ENCODE measurements at regions not wholly inside any gene's neighbourhood (a gene's known extent, or its start where the extent isn't known, plus 50 kb on each side); places are given as distances from the start of the nearest gene placed in this dataset.

- TF ChIP-seq POLR2A (IDR thresholded peaks at IDR 0.05) = no peak
- TF ChIP-seq, protein P1, sequence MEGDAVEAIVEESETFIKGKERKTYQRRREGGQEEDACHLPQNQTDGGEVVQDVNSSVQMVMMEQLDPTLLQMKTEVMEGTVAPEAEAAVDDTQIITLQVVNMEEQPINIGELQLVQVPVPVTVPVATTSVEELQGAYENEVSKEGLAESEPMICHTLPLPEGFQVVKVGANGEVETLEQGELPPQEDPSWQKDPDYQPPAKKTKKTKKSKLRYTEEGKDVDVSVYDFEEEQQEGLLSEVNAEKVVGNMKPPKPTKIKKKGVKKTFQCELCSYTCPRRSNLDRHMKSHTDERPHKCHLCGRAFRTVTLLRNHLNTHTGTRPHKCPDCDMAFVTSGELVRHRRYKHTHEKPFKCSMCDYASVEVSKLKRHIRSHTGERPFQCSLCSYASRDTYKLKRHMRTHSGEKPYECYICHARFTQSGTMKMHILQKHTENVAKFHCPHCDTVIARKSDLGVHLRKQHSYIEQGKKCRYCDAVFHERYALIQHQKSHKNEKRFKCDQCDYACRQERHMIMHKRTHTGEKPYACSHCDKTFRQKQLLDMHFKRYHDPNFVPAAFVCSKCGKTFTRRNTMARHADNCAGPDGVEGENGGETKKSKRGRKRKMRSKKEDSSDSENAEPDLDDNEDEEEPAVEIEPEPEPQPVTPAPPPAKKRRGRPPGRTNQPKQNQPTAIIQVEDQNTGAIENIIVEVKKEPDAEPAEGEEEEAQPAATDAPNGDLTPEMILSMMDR (IDR thresholded peaks at IDR 0.05) = no peak
Observed at GRCh38 chr12:67107751-67108269, 161.3 kb upstream of the CAND1 start.

Data from testis (tissue), 2 donors.